ENCODE measurements at regions not wholly inside any gene's neighbourhood (a gene's known extent, or its start where the extent isn't known, plus 50 kb on each side); places are given as distances from the start of the nearest gene placed in this dataset.
"Not testable (repeated sequence)": the region's sequence is repeated elsewhere in the genome, so short reads cannot be mapped to it uniquely, and the experiment has no call there.

DNA sequence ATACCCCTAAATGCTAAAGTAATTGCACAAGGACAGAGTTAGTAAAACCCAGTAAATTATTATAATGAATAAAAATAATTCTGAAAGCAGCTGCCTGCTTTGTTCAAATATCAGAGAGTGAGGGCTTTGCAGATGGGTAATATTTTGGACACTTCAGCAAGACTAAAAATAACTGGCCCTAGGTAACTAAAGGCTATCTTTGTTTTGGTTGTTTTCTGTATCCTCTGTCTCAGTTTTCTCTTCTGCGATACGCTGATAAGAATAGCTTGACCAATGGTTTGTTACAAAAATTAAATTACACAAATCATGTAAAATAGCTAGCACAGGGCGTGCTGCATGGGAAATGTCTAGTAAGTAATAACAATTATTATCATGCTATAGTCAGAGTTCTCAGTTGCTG, 204.7 kb downstream of the FGFR2 start:
- TF ChIP-seq, protein P1, sequence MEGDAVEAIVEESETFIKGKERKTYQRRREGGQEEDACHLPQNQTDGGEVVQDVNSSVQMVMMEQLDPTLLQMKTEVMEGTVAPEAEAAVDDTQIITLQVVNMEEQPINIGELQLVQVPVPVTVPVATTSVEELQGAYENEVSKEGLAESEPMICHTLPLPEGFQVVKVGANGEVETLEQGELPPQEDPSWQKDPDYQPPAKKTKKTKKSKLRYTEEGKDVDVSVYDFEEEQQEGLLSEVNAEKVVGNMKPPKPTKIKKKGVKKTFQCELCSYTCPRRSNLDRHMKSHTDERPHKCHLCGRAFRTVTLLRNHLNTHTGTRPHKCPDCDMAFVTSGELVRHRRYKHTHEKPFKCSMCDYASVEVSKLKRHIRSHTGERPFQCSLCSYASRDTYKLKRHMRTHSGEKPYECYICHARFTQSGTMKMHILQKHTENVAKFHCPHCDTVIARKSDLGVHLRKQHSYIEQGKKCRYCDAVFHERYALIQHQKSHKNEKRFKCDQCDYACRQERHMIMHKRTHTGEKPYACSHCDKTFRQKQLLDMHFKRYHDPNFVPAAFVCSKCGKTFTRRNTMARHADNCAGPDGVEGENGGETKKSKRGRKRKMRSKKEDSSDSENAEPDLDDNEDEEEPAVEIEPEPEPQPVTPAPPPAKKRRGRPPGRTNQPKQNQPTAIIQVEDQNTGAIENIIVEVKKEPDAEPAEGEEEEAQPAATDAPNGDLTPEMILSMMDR (IDR thresholded peaks at IDR 0.05; ENCODE audit: low read depth, low read length) = no peak
- no peak for TF ChIP-seq MYC (IDR thresholded peaks at IDR 0.05; ENCODE audit: low read depth, low read length)
- TF ChIP-seq POLR2A (IDR thresholded peaks at IDR 0.05; ENCODE audit: extremely low read depth, insufficient read length) = no peak
- TF ChIP-seq, protein P2, sequence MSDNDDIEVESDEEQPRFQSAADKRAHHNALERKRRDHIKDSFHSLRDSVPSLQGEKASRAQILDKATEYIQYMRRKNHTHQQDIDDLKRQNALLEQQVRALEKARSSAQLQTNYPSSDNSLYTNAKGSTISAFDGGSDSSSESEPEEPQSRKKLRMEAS (IDR thresholded peaks at IDR 0.05; ENCODE audit: low read depth, low read length) = no peak
- no peak for DNase-seq (ENCODE audit: low read depth)

DNA sequence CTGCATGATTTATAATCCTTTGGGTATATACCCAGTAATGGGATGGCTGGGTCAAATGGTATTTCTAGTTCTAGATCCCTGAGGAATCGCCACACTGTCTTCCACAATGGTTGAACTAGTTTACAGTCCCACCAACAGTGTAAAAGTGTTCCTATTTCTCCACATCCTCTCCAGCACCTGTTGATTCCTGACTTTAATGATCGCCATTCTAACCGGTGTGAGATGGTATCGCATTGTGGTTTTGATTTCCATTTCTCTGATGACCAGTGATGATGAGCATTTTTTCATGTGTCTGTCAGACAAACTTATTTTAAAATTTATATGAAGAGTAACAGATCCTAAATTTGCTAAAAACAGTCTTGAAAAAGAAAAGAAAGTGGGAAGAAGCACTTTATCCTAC, 197.7 kb downstream of the FGFR2 start:
- not testable (repeated sequence) for H3K4me3 ChIP-seq (ENCODE audit: low read depth, low read length); DNase-seq (ENCODE audit: low read depth)

More for the DNA sequence above, 204.7 kb downstream of the FGFR2 start:
- no peak overlapping the region for H3K4me3 ChIP-seq (ENCODE audit: low read depth, low read length)

DNA sequence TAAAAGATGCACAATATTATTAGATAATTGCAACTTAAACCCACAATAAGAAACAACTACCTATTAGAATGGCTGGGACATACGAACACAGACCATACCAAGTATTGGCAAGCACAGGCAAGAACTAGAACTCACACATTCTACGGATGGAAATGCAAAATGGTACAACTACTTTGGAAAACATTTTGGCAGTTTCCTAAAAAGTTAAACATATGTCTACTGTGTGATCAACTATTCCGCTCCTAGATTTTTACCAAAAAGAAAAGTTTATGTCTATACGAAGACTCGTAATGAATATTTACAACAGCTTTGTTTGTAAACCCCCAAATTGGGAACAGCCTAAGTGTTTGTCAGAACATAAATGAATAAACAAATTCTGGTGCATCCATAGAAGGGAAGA, 194.7 kb downstream of the FGFR2 start:
- no peak overlapping the region for H3K4me3 ChIP-seq (ENCODE audit: low read depth, low read length)
- DNase-seq (ENCODE audit: low read depth) = no peak
- TF ChIP-seq MYC (IDR thresholded peaks at IDR 0.05; ENCODE audit: low read depth, low read length) = no peak
- no peak for TF ChIP-seq POLR2A (IDR thresholded peaks at IDR 0.05; ENCODE audit: extremely low read depth, insufficient read length)
- TF ChIP-seq, protein P2 (IDR thresholded peaks at IDR 0.05; ENCODE audit: low read depth, low read length) = no peak
- TF ChIP-seq, protein P1 (IDR thresholded peaks at IDR 0.05; ENCODE audit: low read depth, low read length) = no peak

DNA sequence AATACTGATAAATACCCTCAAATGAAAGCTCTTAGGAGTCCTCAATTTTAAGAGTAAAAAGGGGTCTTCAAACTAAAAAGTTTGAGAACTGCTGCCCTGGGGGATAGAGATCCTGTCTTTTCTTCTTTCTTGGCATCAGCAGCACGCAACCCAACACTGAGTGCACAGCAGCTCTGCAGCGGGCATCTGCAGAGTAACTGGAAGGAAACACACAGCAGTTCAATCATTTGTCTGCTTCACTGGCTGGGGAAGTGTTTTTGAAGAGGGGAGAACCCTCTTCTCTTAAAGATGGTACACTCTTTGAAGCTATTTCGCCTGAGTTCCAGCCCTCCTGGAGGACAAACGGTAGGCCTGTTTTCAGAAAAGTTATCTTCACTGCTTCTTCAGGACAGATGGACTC, 193.6 kb downstream of the FGFR2 start:
- no peak for TF ChIP-seq MYC (IDR thresholded peaks at IDR 0.05; ENCODE audit: low read depth, low read length)
- TF ChIP-seq, protein P2 (IDR thresholded peaks at IDR 0.05; ENCODE audit: low read depth, low read length) = no peak
- TF ChIP-seq, protein P1 (IDR thresholded peaks at IDR 0.05; ENCODE audit: low read depth, low read length) = no peak
- TF ChIP-seq POLR2A (IDR thresholded peaks at IDR 0.05; ENCODE audit: extremely low read depth, insufficient read length) = no peak
- DNase-seq (ENCODE audit: low read depth) = no peak
- no peak overlapping the region for H3K4me3 ChIP-seq (ENCODE audit: low read depth, low read length)

DNA sequence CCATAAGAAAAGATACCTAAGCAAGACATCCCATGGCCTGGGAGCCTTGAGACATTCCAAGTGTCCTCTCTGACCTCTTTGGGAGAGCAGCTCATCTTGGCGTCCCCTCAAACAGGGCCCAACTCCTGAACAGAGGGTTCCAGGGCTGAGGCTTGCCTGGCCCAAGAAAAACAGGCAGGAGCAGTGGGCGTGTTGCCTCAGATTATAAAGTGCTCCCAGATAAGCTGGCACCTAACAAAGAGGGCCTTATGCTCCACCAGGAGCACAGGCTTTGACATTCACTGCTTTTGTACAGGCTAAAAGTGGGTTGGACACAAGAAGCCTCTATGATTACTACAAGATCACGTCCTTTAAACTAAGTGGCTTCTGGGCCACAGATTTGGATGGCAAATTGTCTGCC, 193.1 kb downstream of the FGFR2 start:
- H3K4me3 ChIP-seq (ENCODE audit: low read depth, low read length) = no peak overlapping the region
- no peak for DNase-seq (ENCODE audit: low read depth)
- TF ChIP-seq, protein P1 (IDR thresholded peaks at IDR 0.05; ENCODE audit: low read depth, low read length) = no peak
- TF ChIP-seq MYC (IDR thresholded peaks at IDR 0.05; ENCODE audit: low read depth, low read length) (no peak), POLR2A (IDR thresholded peaks at IDR 0.05; ENCODE audit: extremely low read depth, insufficient read length) (no peak)
- TF ChIP-seq, protein P2 (IDR thresholded peaks at IDR 0.05; ENCODE audit: low read depth, low read length) = no peak

DNA sequence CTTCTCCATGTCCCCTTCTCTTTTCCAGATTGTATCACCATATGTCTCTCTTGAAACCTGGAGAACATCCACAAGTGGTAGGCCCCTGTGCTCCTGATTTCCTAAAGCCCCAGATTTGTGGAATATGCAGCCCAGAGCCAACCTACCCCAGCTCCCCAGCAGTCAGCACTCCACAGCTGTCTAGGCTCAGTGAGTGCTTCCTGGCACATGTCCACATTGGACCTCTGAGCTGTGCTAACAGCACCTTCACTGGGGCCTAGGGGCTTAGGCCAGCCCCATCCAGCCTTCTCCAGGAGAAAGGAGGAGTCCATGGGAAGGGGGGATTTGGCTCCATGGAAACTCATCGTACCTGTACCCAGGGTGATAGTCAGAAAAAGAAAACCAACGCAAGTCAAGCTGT, 192.7 kb downstream of the FGFR2 start:
- no peak for DNase-seq (ENCODE audit: low read depth)
- TF ChIP-seq, protein P2 (IDR thresholded peaks at IDR 0.05; ENCODE audit: low read depth, low read length) = no peak
- TF ChIP-seq, protein P1 (IDR thresholded peaks at IDR 0.05; ENCODE audit: low read depth, low read length) = no peak
- TF ChIP-seq POLR2A (IDR thresholded peaks at IDR 0.05; ENCODE audit: extremely low read depth, insufficient read length) (no peak), MYC (IDR thresholded peaks at IDR 0.05; ENCODE audit: low read depth, low read length) (no peak)
- H3K4me3 ChIP-seq (ENCODE audit: low read depth, low read length) = no peak overlapping the region
